OCI-LY1 (cell line): ENCODE measurements at regions not wholly inside any gene's neighbourhood (a gene's known extent, or its start where the extent isn't known, plus 50 kb on each side); places are given as distances from the start of the nearest gene placed in this dataset.

Experiments used
- H2AFZ ChIP-seq: fragments of 200-600 bp; sonication (generic), shearing (Covaris generic); 2 replicates; pipeline ENCODE4 v1.6.0; 2014; ENCODE audit warnings: antibody characterized with exemption, mild to moderate bottlenecking, low read length
- H3F3A ChIP-seq: fragments of 200-600 bp; sonication (generic), shearing (Covaris generic); 2 replicates; pipeline ENCODE4 v1.6.0; 2014; ENCODE audit warnings: mild to moderate bottlenecking, antibody characterized with exemption, low read length, moderate library complexity; ENCODE audit not compliant: insufficient read depth
- H3K27ac ChIP-seq: fragments of 200-600 bp; sonication (generic); 2 replicates; pipeline ENCODE4 v1.5.1; 2014; ENCODE audit warnings: low read length, mixed run types, mild to moderate bottlenecking, low read depth; ENCODE audit not compliant: poor library complexity, severe bottlenecking
- H3K27me3 ChIP-seq: fragments of 200-600 bp; sonication (generic); 2 replicates; pipeline ENCODE4 v1.6.0; 2014; ENCODE audit warnings: antibody characterized with exemption, mild to moderate bottlenecking, low read length, moderate library complexity; ENCODE audit not compliant: insufficient read depth
- H3K36me3 ChIP-seq: fragments of 200-600 bp; sonication (generic); 2 replicates; pipeline ENCODE4 v1.6.1; 2014; ENCODE audit warnings: mild to moderate bottlenecking, antibody characterized with exemption, low read length, moderate library complexity, mixed read lengths; ENCODE audit not compliant: insufficient read depth
- H3K4me1 ChIP-seq: fragments of 200-600 bp; sonication (generic); 2 replicates; pipeline ENCODE4 v1.5.1; 2014; ENCODE audit warnings: mild to moderate bottlenecking, low read length, moderate library complexity; ENCODE audit not compliant: insufficient read depth, severe bottlenecking
- H3K4me2 ChIP-seq: fragments of 200-600 bp; sonication (generic), shearing (Covaris generic); 2 replicates; pipeline ENCODE4 v1.6.1; 2014; ENCODE audit warnings: low read length
- H3K4me3 ChIP-seq: fragments of 200-600 bp; sonication (generic); 2 replicates; pipeline ENCODE4 v1.5.1; 2014; ENCODE audit warnings: low read length, low read depth, mild to moderate bottlenecking, mixed read lengths; ENCODE audit not compliant: poor library complexity, severe bottlenecking
- H3K79me2 ChIP-seq: fragments of 200-600 bp; shearing (Covaris generic); 2 replicates; pipeline ENCODE4 v1.6.1; 2016; ENCODE audit warnings: mixed run types, low read length, mixed read lengths; ENCODE audit not compliant: insufficient read depth
- H3K9ac ChIP-seq: fragments of 200-600 bp; sonication (generic), shearing (Covaris generic); 2 replicates; pipeline ENCODE4 v1.6.1; 2014; ENCODE audit warnings: mild to moderate bottlenecking, low read length, mixed read lengths
- H3K9me2 ChIP-seq: fragments of 200-600 bp; sonication (generic), shearing (Covaris generic); 2 replicates; pipeline ENCODE4 v1.6.1; 2014; ENCODE audit warnings: low read depth, mild to moderate bottlenecking, low read length, mixed read lengths
- H3K9me3 ChIP-seq: fragments of 200-600 bp; shearing (Covaris generic); 2 replicates; pipeline ENCODE4 v1.6.1; 2014; ENCODE audit warnings: low read length, mixed read lengths
- H4K20me1 ChIP-seq: fragments of 200-600 bp; sonication (generic), shearing (Covaris generic); 2 replicates; pipeline ENCODE4 v1.6.0; 2016; ENCODE audit warnings: mild to moderate bottlenecking, low read length; ENCODE audit not compliant: insufficient read depth
- EZH2 ChIP-seq: fragments of 200-600 bp; sonication (generic), shearing (Covaris generic); IDR thresholded peaks from 2 replicates; pipeline ENCODE4 v1.8.0; 2017; ENCODE audit warnings: borderline replicate concordance, mixed run types, mild to moderate bottlenecking, antibody characterized with exemption, low read length, moderate library complexity, mixed read lengths
- TF ChIP-seq, protein P1 (sequence below): fragments of 200-600 bp; sonication (generic), shearing (Covaris generic); IDR thresholded peaks from 2 replicates; pipeline ENCODE4 v1.5.1; 2017; ENCODE audit warnings: mild to moderate bottlenecking, antibody characterized with exemption, low read length, moderate library complexity, mixed read lengths

DNA sequence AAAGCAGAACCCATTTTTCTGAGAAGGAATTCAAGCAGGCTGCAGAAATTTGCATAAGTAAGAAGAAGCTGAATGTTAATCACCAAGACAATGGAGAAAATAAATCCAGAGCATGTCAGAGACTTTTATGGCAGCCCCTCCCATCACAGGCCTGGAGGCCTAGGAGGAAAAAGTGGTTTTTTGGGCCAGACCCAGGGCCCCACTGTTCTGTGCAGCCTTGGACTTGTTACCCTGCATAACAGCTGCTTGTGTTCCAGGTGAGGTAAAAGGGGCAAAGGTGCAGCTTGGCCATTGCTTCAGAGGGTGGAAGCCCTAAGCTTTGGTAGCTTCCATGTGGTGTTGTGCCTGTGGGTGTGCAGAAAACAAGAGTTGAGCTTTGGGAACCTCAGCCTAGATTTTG is 1516.2 kb upstream of the PCDH10 start:
- no peak overlapping the region for H3K9ac ChIP-seq
- TF ChIP-seq EZH2: no peak
- TF ChIP-seq, protein P1, sequence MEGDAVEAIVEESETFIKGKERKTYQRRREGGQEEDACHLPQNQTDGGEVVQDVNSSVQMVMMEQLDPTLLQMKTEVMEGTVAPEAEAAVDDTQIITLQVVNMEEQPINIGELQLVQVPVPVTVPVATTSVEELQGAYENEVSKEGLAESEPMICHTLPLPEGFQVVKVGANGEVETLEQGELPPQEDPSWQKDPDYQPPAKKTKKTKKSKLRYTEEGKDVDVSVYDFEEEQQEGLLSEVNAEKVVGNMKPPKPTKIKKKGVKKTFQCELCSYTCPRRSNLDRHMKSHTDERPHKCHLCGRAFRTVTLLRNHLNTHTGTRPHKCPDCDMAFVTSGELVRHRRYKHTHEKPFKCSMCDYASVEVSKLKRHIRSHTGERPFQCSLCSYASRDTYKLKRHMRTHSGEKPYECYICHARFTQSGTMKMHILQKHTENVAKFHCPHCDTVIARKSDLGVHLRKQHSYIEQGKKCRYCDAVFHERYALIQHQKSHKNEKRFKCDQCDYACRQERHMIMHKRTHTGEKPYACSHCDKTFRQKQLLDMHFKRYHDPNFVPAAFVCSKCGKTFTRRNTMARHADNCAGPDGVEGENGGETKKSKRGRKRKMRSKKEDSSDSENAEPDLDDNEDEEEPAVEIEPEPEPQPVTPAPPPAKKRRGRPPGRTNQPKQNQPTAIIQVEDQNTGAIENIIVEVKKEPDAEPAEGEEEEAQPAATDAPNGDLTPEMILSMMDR: no peak
- H3F3A ChIP-seq: no peaks in the 10 kb centered on the region
- H3K4me2 ChIP-seq: no peak overlapping the region
- H3K4me3 ChIP-seq: no peak overlapping the region
- peaks cover 13% of the 10 kb centered on the region for H3K9me3 ChIP-seq
- no peak overlapping the region for H2AFZ ChIP-seq
- no peaks in the 10 kb centered on the region for H4K20me1 ChIP-seq
- H3K4me1 ChIP-seq: no peaks in the 10 kb centered on the region
- H3K27me3 ChIP-seq: no peaks in the 10 kb centered on the region
- H3K79me2 ChIP-seq: no peaks in the 10 kb centered on the region
- H3K36me3 ChIP-seq: no peaks in the 10 kb centered on the region
- no peak overlapping the region for H3K27ac ChIP-seq
- no peaks in the 10 kb centered on the region for H3K9me2 ChIP-seq

DNA sequence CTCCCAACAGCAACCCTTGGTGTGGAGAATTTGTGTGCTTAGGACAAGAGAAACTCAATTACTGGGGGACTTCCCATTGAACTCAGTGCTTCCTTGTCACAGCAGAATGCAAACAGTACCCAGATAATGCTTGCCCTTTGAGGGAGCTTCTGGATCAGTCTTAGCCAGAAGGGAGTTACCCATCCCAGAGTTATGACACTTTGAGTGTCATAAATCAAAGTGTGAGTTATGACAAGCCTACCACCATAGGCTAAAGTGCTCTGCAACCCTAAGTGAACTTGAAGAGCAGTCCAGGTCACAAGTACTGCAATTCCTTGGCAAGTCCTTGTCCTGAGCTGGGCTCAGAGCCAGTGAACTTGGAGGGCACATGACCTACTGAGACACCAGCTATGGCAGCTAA is 1513.9 kb upstream of the PCDH10 start:
- no peaks in the 10 kb centered on the region for H3K27me3 ChIP-seq
- no peaks in the 10 kb centered on the region for H3K4me1 ChIP-seq

DNA sequence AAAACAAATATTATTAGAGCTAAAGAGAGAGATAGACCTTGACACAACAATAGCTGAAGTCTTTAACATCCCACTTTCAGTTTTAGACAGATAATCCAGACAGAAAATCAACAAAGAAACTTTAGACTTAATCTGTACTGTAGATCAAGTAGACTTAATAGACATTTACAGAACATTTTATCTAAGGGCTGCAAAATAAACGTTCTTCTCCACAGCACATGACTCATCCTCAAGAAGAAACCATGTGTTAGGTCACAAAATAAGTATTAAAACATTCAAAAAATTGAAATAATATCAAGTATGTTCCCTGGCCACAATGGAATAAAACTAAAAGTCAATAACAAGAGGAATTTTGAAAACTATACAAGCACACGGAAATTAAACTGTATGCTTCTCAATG is 1510.3 kb upstream of the PCDH10 start:
- H3F3A ChIP-seq: no peaks in the 10 kb centered on the region
- no peak overlapping the region for H3K27ac ChIP-seq
- no peaks in the 10 kb centered on the region for H3K79me2 ChIP-seq
- TF ChIP-seq, protein P1: no peak
- no peak for TF ChIP-seq EZH2
- H3K36me3 ChIP-seq: no peaks in the 10 kb centered on the region
- no peaks in the 10 kb centered on the region for H3K27me3 ChIP-seq
- no peak overlapping the region for H3K9ac ChIP-seq
- H3K9me3 ChIP-seq: peaks cover 4% of the 10 kb centered on the region; the same call in 1 of the 2 replicates
- H3K9me2 ChIP-seq: no peaks in the 10 kb centered on the region
- no peaks in the 10 kb centered on the region for H4K20me1 ChIP-seq
- H3K4me2 ChIP-seq: no peak overlapping the region
- no peak overlapping the region for H3K4me3 ChIP-seq
- H3K4me1 ChIP-seq: peaks cover 2% of the 10 kb centered on the region
- H2AFZ ChIP-seq: no peak overlapping the region

More for the DNA sequence above, 1513.9 kb upstream of the PCDH10 start:
- TF ChIP-seq, protein P1: no peak
- TF ChIP-seq EZH2: no peak
- Histone ChIP-seq H3K36me3 (no peaks in the 10 kb centered on the region), H4K20me1 (no peaks in the 10 kb centered on the region), H3F3A (no peaks in the 10 kb centered on the region), H3K79me2 (no peaks in the 10 kb centered on the region), H3K9me2 (no peaks in the 10 kb centered on the region), H3K4me2 (no peak overlapping the region), H3K9ac (no peak overlapping the region), H3K9me3 (peaks cover 11% of the 10 kb centered on the region), H3K27ac (no peak overlapping the region), H2AFZ (no peak overlapping the region), H3K4me3 (no peak overlapping the region)
